OCI-LY3 (cell line): ENCODE measurements at regions not wholly inside any gene's neighbourhood (a gene's known extent, or its start where the extent isn't known, plus 50 kb on each side); places are given as distances from the start of the nearest gene placed in this dataset.

Experiments used
- EZH2phosphoT487 ChIP-seq: fragments of 200-600 bp; shearing (Covaris generic); IDR thresholded peaks from 2 replicates; pipeline ENCODE4 v1.6.1; 2018; ENCODE audit warnings: antibody characterized with exemption, mixed run types, low read depth
- TF ChIP-seq, protein P1 (sequence below): fragments of 200-600, 300-600 bp; sonication (generic); IDR thresholded peaks from 2 replicates; pipeline ENCODE4 v1.5.1; 2014; ENCODE audit warnings: antibody characterized with exemption, low read length, low read depth

DNA sequence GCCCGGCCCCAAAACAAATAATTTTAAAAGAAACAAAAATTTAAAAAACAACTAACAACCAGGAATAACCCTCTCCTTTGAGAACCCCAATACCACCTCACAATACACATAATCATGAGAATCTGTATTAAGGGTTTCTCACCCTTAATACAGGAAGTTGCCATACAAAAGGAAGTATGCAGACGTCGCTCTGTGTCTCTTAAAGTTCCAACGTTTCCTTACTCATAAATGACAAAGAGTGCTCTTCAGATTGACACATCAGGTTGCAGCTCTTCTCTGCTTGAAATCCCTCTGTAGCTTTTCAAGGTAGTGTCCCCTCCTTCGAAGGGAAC, 73.9 kb upstream of the IRF2 start:
- TF ChIP-seq, protein P1, sequence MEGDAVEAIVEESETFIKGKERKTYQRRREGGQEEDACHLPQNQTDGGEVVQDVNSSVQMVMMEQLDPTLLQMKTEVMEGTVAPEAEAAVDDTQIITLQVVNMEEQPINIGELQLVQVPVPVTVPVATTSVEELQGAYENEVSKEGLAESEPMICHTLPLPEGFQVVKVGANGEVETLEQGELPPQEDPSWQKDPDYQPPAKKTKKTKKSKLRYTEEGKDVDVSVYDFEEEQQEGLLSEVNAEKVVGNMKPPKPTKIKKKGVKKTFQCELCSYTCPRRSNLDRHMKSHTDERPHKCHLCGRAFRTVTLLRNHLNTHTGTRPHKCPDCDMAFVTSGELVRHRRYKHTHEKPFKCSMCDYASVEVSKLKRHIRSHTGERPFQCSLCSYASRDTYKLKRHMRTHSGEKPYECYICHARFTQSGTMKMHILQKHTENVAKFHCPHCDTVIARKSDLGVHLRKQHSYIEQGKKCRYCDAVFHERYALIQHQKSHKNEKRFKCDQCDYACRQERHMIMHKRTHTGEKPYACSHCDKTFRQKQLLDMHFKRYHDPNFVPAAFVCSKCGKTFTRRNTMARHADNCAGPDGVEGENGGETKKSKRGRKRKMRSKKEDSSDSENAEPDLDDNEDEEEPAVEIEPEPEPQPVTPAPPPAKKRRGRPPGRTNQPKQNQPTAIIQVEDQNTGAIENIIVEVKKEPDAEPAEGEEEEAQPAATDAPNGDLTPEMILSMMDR: no peak
- no peak for TF ChIP-seq EZH2phosphoT487
